Limb (tissue), 2 donors: ENCODE measurements at regions not wholly inside any gene's neighbourhood (a gene's known extent, or its start where the extent isn't known, plus 50 kb on each side); places are given as distances from the start of the nearest gene placed in this dataset.

Experiments used
- DNase-seq, 2 donors: peaks; one replicate each; pipeline ENCODE4 v3.0.0-alpha.2; 2016; ENCODE audit errors: extremely low spot score in 2 of 2

DNA sequence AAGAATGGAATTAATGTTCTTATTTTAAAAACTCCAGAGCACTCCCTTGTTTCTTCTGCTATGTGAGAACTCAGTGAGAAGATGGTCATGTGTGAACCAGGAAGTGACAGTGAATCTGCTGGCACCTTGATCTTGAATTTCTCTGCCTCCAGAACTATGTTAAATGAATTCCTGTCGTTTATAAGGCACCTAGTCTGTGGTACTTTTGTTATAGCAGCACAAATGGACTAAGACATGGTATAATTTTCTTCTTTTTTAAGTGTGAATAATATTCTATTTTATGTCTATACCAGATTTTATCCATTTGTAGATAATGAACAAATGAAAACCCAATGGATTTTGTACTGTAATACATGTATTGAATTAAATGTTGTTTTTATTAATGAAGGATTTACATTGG, 601.9 kb upstream of the REG3G start:
- no peak for DNase-seq

DNA sequence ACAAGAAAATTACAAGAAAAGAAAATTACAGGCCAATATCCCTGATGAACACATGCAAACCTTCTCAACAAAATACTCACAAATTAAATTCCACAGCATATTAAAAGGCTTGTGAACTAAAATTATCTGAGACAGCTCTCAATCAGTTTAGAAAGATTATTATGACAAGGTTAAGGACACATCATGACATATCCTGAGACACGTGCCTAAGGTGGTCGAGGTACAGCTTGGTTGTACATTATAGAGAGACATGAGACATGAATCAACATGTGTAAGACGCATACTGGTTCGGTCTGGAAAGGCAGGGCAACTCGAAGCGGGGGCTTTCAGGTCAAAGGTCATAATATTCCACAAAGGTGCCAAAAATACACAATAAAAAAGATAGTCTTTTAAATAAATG, 598.3 kb upstream of the REG3G start:
- no peak for DNase-seq

DNA sequence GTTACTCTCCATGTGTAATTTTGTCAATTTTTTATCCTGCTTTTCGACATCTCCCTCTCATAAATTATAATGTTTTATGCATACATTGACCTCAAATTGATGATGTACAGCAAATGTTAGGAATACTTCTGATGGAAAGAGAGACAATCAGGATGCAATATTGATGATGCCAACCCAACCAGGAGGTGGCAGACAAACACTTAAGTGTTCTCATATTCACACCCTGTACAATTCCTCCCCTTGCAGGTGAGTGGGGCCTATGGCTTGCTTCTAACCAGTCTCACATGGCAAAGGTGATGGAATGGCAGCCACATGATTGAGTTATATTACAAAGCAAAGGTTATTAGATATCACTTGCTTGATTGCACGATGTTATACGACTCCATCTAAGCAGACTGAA, 594.3 kb upstream of the REG3G start:
- no peak for DNase-seq

DNA sequence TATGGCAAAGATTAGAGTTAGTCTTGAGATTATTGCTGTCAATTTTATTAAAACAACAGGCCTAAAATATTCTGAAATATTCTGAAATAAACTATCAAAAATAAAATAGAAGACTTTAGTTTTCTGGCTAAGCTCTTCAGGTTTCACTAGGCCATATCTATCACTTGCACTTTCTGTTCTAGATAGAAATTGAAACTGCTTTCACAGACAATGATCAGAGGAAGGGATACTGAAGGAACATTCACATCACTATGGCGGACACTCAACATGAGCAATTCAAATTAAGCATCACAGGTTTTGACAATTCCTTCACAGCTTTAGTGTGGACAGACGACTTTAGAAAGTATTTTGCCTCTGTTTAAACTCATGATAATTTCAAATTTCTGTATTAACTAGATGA, 586.4 kb upstream of the REG3G start:
- DNase-seq, result no peak

DNA sequence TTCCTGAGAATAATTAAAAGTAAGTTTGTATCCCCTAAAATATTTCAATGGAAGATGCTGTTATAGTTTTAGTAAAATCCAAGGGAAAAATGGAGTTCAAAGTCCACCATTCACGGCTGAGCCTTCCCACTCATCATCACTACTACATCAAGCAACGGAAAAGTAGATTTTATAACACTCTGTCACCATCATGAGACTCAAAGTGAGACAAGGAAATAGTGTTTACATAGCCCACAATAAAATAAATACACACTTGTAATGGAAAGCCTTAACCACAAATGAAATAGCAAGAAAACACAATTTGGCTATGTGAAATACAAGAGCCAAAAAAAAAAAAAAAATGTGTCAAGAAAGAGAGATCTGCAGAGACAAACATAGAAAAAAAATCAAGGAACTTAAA, 569.9 kb upstream of the REG3G start:
- DNase-seq, result no peak

DNA sequence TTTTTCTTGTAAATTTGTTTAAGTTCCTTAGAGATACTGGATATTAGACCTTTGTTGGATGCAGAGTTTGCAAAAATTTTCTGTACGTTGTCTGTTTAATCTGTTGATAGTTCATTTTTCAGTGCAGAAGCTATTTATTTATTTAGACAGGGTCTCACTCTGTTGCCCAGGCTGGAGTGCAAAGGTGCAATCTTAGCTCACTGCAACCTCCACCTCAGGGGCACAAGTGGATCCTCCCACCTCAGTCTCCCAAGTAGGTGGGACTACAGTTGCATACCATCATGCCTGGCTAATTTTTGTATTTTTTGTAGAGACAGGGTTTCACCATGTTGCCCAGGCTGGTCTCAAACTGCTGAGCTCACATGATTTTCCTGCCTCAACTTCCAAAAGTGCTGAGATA, 568.2 kb upstream of the REG3G start:
- DNase-seq, result no peak

DNA sequence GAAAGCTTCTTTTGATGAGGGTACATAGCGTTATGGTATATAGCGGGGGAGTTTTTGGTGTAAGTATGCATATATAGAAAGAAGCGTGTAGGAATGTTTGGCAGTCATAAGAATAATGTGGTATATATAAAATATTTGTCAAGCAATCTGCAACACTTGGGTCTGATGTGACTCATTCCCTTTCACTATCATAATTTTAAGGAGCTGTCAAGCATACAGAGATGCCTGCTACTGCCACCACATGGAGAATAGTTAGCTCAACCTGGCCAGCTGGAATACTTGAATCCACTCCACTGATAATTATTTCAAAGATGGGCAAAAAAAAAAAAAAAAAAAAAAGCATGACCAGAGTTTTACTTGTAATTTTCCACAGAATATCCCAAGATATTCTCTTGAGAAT, 559.8 kb upstream of the REG3G start:
- DNase-seq, result no peak

DNA sequence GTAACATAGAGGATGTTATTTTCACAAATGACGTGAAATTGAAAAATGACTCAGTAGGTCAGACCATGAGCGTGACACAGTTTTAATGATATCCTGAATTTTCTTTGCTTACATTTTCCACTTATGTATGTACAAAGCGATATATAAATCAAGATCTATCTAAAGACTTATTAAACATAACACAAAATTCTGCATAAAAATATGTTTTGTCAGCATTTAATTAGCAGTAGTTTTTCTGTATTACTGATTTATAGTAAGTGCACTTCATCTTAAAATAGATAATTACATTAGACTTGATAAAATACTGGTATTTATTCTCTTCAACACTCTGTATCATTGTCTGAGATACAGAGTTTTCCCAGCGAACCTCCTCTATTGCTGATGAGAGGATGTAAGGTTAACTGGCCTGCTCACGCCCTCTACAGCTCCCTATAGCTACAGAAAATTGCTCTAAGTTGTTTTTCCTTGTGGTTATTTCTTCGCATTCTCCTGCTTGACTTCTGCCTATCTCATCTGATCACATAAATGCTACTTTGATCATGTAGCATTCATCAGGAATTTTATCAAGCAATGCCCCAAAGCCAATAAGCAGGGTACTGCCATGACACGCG, 548.8 kb upstream of the REG3G start:
- DNase-seq, result no peak

DNA sequence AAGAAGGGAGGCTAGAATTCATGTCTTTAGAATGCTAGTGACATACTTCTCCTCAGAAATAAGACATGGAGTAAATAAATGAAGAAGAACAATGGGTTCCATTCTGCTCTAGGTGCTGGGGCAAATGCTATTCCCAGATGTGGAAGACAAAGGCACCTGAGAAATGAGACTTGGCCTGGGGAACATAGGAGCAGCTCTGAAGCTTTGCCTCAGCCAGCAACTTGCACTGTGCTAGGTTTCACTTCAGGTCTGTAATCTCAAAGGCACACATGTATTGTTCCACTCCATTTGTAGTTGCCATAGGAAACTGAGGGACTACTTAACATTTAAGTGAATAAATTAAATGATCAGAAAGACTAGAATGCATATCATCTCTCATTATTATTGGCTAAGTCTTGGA, 538.9 kb upstream of the REG3G start:
- DNase-seq, result no peak

DNA sequence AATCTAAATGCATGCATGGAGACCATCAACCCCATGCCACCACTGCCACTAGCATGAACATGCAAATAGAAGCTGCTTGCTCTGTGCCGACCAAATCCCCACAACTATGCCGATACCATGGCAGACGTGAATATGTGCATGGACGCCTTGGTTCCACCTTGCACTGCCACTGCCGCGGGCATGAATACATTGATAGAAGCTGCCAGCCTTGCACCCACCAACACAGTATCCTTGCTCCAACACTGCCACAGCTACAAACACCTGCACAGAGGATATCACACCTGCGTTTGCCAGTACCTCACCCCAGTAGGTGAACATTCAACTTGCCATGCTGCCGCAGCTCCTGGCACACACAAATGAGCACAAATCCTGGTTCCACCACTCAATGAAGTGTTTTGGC, 527.4 kb upstream of the REG3G start:
- DNase-seq, result no peak

DNA sequence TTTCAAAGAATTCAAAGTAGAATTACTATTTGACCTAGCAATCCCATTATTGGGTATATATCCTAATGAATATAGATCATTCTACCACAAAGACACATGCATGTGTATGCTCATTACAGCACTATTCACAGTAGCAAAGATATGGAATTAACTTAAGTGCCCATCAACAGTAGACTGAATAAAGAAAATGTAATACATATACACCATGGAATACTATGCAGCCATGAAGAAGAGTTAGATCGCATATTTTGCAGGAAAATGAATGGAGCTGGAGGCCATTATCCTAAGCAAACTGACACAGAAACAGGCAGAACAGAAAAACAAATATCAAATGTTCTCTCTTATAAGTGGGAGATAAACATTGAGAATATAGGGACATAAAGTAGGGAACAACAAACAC, 519.2 kb upstream of the REG3G start:
- DNase-seq, result no peak

DNA sequence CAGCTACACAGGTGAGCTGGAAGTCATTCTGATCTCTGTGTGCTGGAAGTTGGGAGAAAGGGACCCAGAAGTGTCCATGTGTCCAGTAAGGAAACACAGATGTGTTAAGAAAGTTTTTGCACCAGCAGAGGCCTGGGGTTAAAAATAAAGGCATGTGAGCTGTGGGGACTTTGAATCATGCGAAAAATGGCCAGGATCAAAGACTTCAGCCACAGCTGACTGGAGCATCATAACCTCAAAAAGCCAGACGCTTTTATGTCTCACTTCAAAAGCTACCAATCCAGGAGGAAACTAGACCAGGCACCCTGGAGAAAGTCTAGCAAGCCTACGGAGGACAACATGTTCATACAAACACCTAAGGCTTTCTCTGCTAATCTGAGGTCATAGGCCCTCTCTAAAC, 503.6 kb upstream of the REG3G start:
- DNase-seq, result no peak

DNA sequence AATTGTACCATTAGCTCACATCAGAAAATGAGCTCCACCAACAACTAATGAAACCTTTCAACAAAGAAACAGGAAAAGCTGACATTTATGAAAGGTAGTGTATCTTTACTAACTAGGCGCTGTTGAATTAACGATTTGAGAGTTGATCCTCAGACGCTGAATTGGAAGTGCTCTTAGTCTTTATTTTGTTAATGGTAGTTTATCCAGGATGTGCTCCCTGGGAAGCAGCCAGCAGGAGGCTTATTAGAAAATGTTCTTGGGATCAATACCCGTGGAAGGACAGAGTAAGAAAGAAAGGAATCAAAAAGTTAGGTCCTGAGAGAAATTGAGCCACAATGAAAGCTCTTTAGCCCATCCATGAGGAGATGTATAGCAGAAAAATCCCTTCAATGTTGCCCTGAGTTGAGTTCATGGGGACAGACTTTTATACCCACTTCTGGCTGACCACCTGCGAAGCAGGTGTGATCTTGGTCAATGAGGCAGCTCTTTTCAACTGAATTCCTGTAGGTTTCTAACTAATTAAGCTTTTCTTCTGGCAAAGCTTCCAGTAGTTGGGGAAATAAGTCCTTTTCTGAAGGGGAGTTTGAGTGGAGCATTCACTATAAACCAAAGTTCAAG, 492.6 kb upstream of the REG3G start:
- DNase-seq, result no peak

DNA sequence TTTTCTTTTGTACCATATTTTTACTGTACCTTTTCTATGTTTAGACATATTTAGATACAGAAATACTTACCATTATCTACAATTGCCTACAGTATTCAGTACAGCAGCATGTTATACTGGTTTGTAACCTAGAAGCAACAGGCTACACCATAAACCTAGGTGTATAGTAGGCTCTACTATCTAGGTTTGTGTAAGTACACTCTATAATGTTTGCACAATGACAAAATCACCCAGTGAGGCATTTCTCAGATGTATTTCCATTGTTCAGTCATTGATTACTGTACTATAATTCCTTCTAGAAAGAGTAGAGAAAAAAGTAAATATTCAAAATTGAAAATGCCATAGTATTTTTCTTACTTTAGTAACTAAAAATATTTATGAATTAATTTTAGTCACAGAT, 490.1 kb upstream of the REG3G start:
- no peak for DNase-seq

DNA sequence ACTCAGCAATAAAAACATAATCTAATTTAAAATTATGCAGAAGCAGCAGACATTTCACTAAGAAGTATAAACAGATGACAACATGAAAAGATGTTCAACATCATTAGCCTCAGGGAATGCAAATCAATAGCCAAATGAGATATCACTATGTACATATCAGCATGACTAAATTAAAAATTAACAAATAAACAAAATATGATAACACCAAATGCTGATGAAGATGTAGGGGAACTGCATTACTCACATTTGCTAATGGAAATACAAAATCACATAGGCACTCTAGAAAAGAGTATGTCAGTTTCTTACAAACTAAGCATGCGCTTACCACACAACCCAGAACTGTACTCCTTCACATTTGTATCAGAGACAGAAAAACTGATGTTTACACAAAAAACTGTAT, 487.2 kb upstream of the REG3G start:
- DNase-seq, result no peak

DNA sequence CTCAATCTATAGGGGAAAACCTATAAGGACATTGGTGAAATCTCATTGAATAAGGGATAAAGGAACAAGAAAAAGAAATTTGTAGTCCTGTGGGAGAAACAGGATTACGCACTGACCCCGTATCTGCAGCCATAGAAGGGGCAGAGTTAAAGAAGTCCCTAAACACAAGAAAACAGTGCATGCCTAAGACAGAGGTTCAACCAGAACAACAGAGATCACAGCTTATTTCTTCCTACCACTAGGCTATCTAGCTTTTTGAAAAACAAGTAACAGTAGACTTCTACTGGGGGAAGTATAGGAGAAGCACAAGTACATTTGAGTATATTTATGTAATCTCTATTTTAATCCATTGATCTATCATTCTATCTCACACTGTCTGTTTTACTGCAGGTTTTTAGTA, 485.2 kb upstream of the REG3G start:
- DNase-seq, result no peak

DNA sequence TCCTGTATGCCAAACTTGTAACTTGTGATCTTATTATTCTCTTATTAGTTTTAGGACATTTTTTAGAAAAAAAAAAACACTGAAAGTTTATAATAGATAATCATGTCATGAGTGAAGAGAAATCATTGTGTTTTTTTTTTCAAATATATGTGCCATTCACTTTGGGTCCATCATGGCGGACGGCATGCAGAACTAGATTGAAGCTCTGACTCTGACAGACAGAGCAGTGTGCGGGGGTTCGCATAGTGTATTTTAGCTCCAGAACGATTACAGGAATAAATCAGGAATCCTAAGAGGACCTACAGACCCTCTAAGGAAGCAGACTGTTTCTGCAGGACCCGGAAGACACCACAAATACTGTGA, 484.4 kb upstream of the REG3G start:
- no peak for DNase-seq

DNA sequence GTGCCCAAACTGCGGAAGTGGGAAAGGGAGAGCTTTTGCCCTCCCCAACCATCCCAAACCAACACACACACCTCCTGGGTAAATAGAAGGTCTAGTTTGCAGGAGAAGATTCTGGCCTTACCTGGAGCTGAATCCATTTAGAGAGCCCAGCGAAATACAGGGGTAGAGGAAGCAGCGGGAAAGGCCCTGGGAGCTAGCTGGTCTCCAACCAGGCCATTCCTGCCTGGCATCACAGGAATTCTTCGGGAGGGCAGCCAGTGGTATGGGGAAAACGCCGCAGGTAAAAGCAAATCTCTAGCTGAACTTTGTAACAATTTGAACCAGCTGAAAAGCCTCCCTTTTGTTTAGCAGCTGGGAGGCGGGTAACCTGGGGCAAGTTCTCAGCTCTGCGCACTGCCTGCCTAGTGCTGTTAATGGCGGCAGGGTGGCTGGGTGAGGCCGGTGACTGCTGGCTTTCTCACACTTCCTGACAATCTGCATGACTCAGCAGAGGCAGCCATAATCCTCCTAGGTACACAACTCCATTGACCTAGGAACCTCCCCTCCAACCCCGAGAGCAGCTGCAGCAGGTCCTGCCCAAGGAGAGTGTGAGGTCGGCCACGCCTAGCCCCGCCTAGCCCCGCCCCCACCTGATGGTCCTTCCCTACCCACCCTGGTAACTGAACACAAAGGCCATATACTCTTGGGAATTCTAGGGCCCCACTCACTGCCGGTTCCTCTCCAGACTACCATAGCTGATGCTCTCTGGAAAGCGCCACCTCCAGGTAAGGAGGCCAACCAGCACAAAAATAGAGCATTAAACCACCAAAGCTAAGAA, 483.8 kb upstream of the REG3G start:
- no peak for DNase-seq

DNA sequence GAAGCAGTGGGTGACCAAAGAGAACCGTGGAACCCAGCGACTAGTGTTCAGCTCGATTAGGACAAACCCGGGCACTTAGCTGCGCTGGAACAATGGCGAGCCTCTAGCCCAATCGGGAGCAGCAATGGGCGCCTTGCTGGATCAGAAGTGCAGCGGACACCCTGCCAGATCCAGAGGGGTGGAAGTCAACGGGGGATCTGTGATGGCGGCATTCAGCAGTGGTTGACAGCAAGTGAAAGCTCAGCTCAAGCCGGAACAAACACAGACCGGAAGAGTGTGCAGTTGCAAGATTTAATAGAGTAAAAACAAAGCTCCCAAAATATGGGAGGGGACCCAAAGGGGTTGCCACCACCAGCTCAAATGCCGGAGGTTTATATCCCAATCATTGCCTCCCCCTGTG, 478.7 kb upstream of the REG3G start:
- DNase-seq, result no peak

DNA sequence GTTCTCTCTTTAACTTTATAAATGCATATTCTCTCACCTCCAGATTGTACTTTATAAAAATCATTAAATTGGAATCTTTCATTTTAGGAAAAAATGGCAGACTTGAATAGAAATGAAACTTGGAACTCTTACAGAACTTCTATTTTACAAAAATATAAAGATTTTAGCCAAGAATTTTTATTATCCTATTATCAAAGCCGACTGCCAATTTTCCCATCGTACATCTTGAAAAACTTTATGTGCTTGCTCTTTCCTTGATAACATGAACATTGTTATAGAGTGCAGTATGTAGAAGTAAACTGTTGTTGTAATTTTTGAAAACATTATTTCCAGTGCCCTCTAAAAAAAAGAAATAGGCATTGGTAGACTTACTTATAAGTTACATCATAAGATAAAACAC, 475.7 kb upstream of the REG3G start:
- DNase-seq, result peak in 1 of 2 donors; percentile 10

DNA sequence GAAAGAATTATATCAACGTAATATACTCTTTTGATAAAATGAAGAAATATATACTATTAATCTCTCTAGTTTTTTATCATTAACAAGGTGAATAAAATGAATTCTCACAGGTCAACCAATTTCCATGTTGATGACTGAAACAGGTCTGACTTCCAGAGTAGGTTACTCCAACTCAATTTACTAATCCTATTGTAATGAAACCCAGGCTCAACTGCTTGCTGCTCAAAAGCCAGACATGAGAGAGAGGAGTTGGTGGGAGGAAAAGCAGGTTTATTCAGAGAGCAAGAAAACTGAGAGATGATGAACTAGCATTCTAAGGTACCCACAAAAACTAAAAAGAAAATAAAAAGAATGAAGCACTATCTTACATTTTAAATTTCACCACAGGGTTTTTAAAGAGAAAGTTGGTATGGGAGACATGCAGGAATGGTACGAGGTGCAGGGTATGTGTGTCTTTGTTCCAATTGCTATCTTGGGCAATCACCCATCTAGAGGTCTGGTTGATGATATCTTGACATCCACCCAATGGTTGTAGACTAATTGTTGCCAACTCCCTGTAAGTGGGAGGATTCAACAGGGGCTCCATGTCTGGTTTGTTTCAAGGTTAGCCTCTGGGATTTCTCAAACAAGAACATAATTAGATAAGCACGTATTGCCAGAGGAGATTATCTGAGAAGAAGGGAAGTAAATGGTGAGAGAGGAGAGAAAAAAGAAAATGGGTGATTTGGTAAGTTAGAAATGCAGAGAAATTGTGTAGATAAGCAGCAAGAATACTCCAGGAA, 471.4 kb upstream of the REG3G start:
- no peak for DNase-seq

DNA sequence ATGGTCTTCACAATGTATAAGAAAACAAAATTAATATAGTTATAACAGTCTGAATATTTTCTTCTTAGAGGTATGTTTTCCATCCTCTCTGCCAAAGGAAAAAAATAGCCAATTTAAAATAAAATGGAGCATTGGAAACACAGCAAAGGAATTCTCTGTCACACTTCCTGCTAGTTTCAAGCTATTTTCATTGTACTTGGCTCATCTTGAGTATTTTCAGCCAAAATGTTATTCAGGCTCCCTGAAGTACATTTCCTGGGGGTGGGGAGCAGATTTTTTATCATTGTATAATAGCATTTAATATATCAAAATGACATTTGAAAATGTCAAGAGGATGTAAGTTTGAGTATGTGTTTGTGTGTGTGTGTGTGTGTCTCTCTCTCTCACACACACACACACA, 463.6 kb upstream of the REG3G start:
- DNase-seq, result peak in 1 of 2 donors; percentile 64
